HT1080 (cell line): ENCODE measurements at regions not wholly inside any gene's neighbourhood (a gene's known extent, or its start where the extent isn't known, plus 50 kb on each side); places are given as distances from the start of the nearest gene placed in this dataset.

ENCODE experiments used
- DNase-seq: peaks from one replicate; pipeline ENCODE4 v3.0.0-alpha.2; 2015; ENCODE audit warnings: low read depth

- peak; percentile 15 for DNase-seq
Measured at GRCh38 chr4:173857828-173858227, 327.8 kb upstream of the HAND2 start.

GRCh38 chr4:173855015-173855414 lies 325.0 kb upstream of the HAND2 start:
- no peak for DNase-seq

GRCh38 chr4:173852775-173853174 lies 322.7 kb upstream of the HAND2 start:
- DNase-seq = no peak

- DNase-seq = no peak
Measured at GRCh38 chr4:173845580-173845979, 315.6 kb upstream of the HAND2 start.

- DNase-seq = no peak
Measured at GRCh38 chr4:173839865-173840264, 309.8 kb upstream of the HAND2 start.

- no peak for DNase-seq
Measured at GRCh38 chr4:173837517-173837916, 307.5 kb upstream of the HAND2 start.

GRCh38 chr4:173835903-173836302 lies 305.9 kb upstream of the HAND2 start:
- DNase-seq = peak; percentile 52

- DNase-seq = peak; percentile 11
Measured at GRCh38 chr4:173834151-173834550, 304.1 kb upstream of the HAND2 start.

- no peak for DNase-seq
Measured at GRCh38 chr4:173829565-173829964, 299.5 kb upstream of the HAND2 start.

- DNase-seq = peak; percentile 15
Measured at GRCh38 chr4:173827707-173828106, 297.7 kb upstream of the HAND2 start.

- no peak for DNase-seq
Measured at GRCh38 chr4:173821876-173822275, 291.8 kb upstream of the HAND2 start.

- no peak for DNase-seq
Measured at GRCh38 chr4:173821036-173821435, 291.0 kb upstream of the HAND2 start.

- DNase-seq = no peak
Measured at GRCh38 chr4:173807347-173807746, 277.3 kb upstream of the HAND2 start.

GRCh38 chr4:173805884-173806283 lies 275.9 kb upstream of the HAND2 start:
- no peak for DNase-seq

GRCh38 chr4:173802662-173803022 lies 272.6 kb upstream of the HAND2 start:
- DNase-seq = no peak

- DNase-seq = no peak
Measured at GRCh38 chr4:173801876-173802661, 272.0 kb upstream of the HAND2 start.

GRCh38 chr4:173801361-173801760 lies 271.3 kb upstream of the HAND2 start:
- no peak for DNase-seq

- no peak for DNase-seq
Measured at GRCh38 chr4:173797296-173797695, 267.3 kb upstream of the HAND2 start.

- DNase-seq = peak; percentile 80
Measured at GRCh38 chr4:173794662-173795061, 264.6 kb upstream of the HAND2 start.

GRCh38 chr4:173793937-173794510 lies 264.0 kb upstream of the HAND2 start:
- no peak for DNase-seq

- DNase-seq = no peak
Measured at GRCh38 chr4:173782660-173783059, 252.6 kb upstream of the HAND2 start.

GRCh38 chr4:173777921-173778320 lies 247.9 kb upstream of the HAND2 start:
- DNase-seq = no peak

GRCh38 chr4:173777421-173777820 lies 247.4 kb upstream of the HAND2 start:
- peak; percentile 10 for DNase-seq
